ENCODE measurements at regions not wholly inside any gene's neighbourhood (a gene's known extent, or its start where the extent isn't known, plus 50 kb on each side); places are given as distances from the start of the nearest gene placed in this dataset.

GRCh38 chr3:76834657-76835056 lies 205.2 kb upstream of the ROBO2 start:
- H3K27me3 ChIP-seq (ENCODE audit: insufficient read depth, poor library complexity, severe bottlenecking) = no peaks in the 10 kb centered on the region
- no peak for DNase-seq (ENCODE audit: low read depth in 1 of 2, low spot score in 1 of 2)
- no peak for TF ChIP-seq CTCF (IDR thresholded peaks at IDR 0.05; ENCODE audit: insufficient read depth, low read length)
- TF ChIP-seq POLR2AphosphoS5 (IDR thresholded peaks at IDR 0.05; ENCODE audit: low read depth) = no peak
- TF ChIP-seq, protein P1, sequence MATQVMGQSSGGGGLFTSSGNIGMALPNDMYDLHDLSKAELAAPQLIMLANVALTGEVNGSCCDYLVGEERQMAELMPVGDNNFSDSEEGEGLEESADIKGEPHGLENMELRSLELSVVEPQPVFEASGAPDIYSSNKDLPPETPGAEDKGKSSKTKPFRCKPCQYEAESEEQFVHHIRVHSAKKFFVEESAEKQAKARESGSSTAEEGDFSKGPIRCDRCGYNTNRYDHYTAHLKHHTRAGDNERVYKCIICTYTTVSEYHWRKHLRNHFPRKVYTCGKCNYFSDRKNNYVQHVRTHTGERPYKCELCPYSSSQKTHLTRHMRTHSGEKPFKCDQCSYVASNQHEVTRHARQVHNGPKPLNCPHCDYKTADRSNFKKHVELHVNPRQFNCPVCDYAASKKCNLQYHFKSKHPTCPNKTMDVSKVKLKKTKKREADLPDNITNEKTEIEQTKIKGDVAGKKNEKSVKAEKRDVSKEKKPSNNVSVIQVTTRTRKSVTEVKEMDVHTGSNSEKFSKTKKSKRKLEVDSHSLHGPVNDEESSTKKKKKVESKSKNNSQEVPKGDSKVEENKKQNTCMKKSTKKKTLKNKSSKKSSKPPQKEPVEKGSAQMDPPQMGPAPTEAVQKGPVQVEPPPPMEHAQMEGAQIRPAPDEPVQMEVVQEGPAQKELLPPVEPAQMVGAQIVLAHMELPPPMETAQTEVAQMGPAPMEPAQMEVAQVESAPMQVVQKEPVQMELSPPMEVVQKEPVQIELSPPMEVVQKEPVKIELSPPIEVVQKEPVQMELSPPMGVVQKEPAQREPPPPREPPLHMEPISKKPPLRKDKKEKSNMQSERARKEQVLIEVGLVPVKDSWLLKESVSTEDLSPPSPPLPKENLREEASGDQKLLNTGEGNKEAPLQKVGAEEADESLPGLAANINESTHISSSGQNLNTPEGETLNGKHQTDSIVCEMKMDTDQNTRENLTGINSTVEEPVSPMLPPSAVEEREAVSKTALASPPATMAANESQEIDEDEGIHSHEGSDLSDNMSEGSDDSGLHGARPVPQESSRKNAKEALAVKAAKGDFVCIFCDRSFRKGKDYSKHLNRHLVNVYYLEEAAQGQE (IDR thresholded peaks at IDR 0.05; ENCODE audit: insufficient replicate concordance, low read depth) = no peak
- no peak for TF ChIP-seq SPI1 (IDR thresholded peaks at IDR 0.05; ENCODE audit: borderline replicate concordance, low read depth)
- TF ChIP-seq GABPA (IDR thresholded peaks at IDR 0.05; ENCODE audit: low read depth) = no peak
- H3K27ac ChIP-seq (replicated peaks) = no peak overlapping the region
- H3K4me3 ChIP-seq (replicated peaks; ENCODE audit: insufficient read depth, low read length) = no peak overlapping the region

GRCh38 chr3:76841747-76842146 lies 198.2 kb upstream of the ROBO2 start:
- Histone ChIP-seq H3K27me3 (ENCODE audit: insufficient read depth, poor library complexity, severe bottlenecking) (no peaks in the 10 kb centered on the region), H3K4me3 (replicated peaks; ENCODE audit: insufficient read depth, low read length) (no peak overlapping the region), H3K27ac (replicated peaks) (no peak overlapping the region)
- no peak for DNase-seq (ENCODE audit: low read depth in 1 of 2, low spot score in 1 of 2)
- no peak for TF ChIP-seq POLR2AphosphoS5 (IDR thresholded peaks at IDR 0.05; ENCODE audit: low read depth)
- no peak for TF ChIP-seq CTCF (IDR thresholded peaks at IDR 0.05; ENCODE audit: insufficient read depth, low read length)
- TF ChIP-seq GABPA (IDR thresholded peaks at IDR 0.05; ENCODE audit: low read depth) = no peak
- TF ChIP-seq, protein P1 (IDR thresholded peaks at IDR 0.05; ENCODE audit: insufficient replicate concordance, low read depth) = no peak
- TF ChIP-seq SPI1 (IDR thresholded peaks at IDR 0.05; ENCODE audit: borderline replicate concordance, low read depth) = no peak

DNA sequence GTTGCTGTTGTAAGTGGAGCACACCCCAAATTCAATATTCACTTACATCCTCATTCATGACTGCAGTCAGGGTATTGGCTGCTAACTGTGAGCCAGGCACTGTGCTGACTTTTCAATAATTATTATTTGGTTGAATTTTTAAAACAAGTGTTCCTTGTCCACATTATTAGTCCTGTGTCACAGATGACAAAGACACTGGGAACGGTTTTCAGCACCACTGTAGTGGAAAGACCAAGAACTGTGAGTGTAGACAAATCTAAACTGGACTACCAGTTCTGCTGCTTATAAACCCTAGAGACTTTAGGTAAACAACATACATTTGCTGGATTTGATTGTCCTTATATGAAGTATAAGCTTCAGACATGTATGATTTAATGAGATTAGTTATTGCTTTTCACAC lies 197.7 kb upstream of the ROBO2 start:
- no peaks in the 10 kb centered on the region for H3K27me3 ChIP-seq (ENCODE audit: insufficient read depth, poor library complexity, severe bottlenecking)
- no peak for DNase-seq (ENCODE audit: low read depth in 1 of 2, low spot score in 1 of 2)
- TF ChIP-seq GABPA (IDR thresholded peaks at IDR 0.05; ENCODE audit: low read depth) = no peak
- TF ChIP-seq, protein P1 (IDR thresholded peaks at IDR 0.05; ENCODE audit: insufficient replicate concordance, low read depth) = no peak
- TF ChIP-seq CTCF (IDR thresholded peaks at IDR 0.05; ENCODE audit: insufficient read depth, low read length) = no peak
- no peak for TF ChIP-seq SPI1 (IDR thresholded peaks at IDR 0.05; ENCODE audit: borderline replicate concordance, low read depth)

More for the DNA sequence above, 197.7 kb upstream of the ROBO2 start:
- Histone ChIP-seq H3K4me3 (replicated peaks; ENCODE audit: insufficient read depth, low read length) (no peak overlapping the region), H3K27ac (replicated peaks) (no peak overlapping the region)

Data from HL-60 (cell line).